ENCODE measurements at regions not wholly inside any gene's neighbourhood (a gene's known extent, or its start where the extent isn't known, plus 50 kb on each side); places are given as distances from the start of the nearest gene placed in this dataset.
"Not testable (repeated sequence)": the region's sequence is repeated elsewhere in the genome, so short reads cannot be mapped to it uniquely, and the experiment has no call there.

GRCh38 chr3:35307296-35307695 lies 332.0 kb upstream of the ARPP21 start:
- Histone ChIP-seq H3K36me3 (replicated peaks) (no peaks in the 10 kb centered on the region), H3K27ac (no peak overlapping the region), H3K27me3 (replicated peaks) (no peaks in the 10 kb centered on the region), H3K4me3 (ENCODE audit: low read depth, low read length) (no peak overlapping the region)
- in situ Hi-C loops (cut with HindIII; ENCODE audit: low pct_ligation_motif_present, low sequenced_read_pairs): no loop called here
- TF ChIP-seq CTCF (IDR thresholded peaks at IDR 0.05; ENCODE audit: low read depth, low read length, missing control alignments): no peak
- DNase-seq: no peak

- H3K4me3 ChIP-seq (ENCODE audit: low read depth, low read length); DNase-seq; H3K36me3 ChIP-seq (replicated peaks); in situ Hi-C loops (cut with HindIII; ENCODE audit: low pct_ligation_motif_present, low sequenced_read_pairs); H3K27me3 ChIP-seq (replicated peaks); H3K27ac ChIP-seq: not testable (repeated sequence)
Measured at GRCh38 chr3:35316841-35317240, 322.5 kb upstream of the ARPP21 start.

GRCh38 chr3:35320646-35321407 lies 318.5 kb upstream of the ARPP21 start:
- no peak overlapping the region for H3K4me3 ChIP-seq (ENCODE audit: low read depth, low read length)
- no peak overlapping the region for H3K27ac ChIP-seq
- in situ Hi-C loops (cut with HindIII; ENCODE audit: low pct_ligation_motif_present, low sequenced_read_pairs): no loop called here
- no peaks in the 10 kb centered on the region for H3K36me3 ChIP-seq (replicated peaks)
- H3K27me3 ChIP-seq (replicated peaks): no peaks in the 10 kb centered on the region
- TF ChIP-seq CTCF (IDR thresholded peaks at IDR 0.05; ENCODE audit: low read depth, low read length, missing control alignments): no peak
- DNase-seq: no peak

GRCh38 chr3:35322070-35322469 lies 317.3 kb upstream of the ARPP21 start:
- Histone ChIP-seq H3K27me3 (replicated peaks) (no peaks in the 10 kb centered on the region), H3K36me3 (replicated peaks) (no peaks in the 10 kb centered on the region), H3K4me3 (ENCODE audit: low read depth, low read length) (no peak overlapping the region), H3K27ac (no peak overlapping the region)
- in situ Hi-C loops (cut with HindIII; ENCODE audit: low pct_ligation_motif_present, low sequenced_read_pairs): no loop called here
- no peak for TF ChIP-seq CTCF (IDR thresholded peaks at IDR 0.05; ENCODE audit: low read depth, low read length, missing control alignments)
- peak; percentile 88 for DNase-seq

GRCh38 chr3:35335703-35336102 lies 303.6 kb upstream of the ARPP21 start:
- in situ Hi-C loops (cut with HindIII; ENCODE audit: low pct_ligation_motif_present, low sequenced_read_pairs): no loop called here
- Histone ChIP-seq H3K27me3 (replicated peaks) (no peaks in the 10 kb centered on the region), H3K36me3 (replicated peaks) (no peaks in the 10 kb centered on the region), H3K27ac (no peak overlapping the region), H3K4me3 (ENCODE audit: low read depth, low read length) (no peak overlapping the region)
- no peak for DNase-seq
- TF ChIP-seq CTCF (IDR thresholded peaks at IDR 0.05; ENCODE audit: low read depth, low read length, missing control alignments): no peak

- H3K4me3 ChIP-seq (ENCODE audit: low read depth, low read length): no peak overlapping the region
- H3K27ac ChIP-seq: no peak overlapping the region
- no peaks in the 10 kb centered on the region for H3K36me3 ChIP-seq (replicated peaks)
- no peak for DNase-seq
- TF ChIP-seq CTCF (IDR thresholded peaks at IDR 0.05; ENCODE audit: low read depth, low read length, missing control alignments): no peak
- in situ Hi-C loops (cut with HindIII; ENCODE audit: low pct_ligation_motif_present, low sequenced_read_pairs): no loop called here
- no peaks in the 10 kb centered on the region for H3K27me3 ChIP-seq (replicated peaks)
Measured at GRCh38 chr3:35336601-35337000, 302.7 kb upstream of the ARPP21 start.

Data from brain microvascular endothelial cell (primary cell).